ENCODE measurements at regions not wholly inside any gene's neighbourhood (a gene's known extent, or its start where the extent isn't known, plus 50 kb on each side); places are given as distances from the start of the nearest gene placed in this dataset.
"Not testable (repeated sequence)": the region's sequence is repeated elsewhere in the genome, so short reads cannot be mapped to it uniquely, and the experiment has no call there.

GRCh38 chr13:88823114-88823513 lies 1151.9 kb downstream of the SLITRK5 start:
- H3K27me3 ChIP-seq (ENCODE audit: insufficient read depth, poor library complexity, severe bottlenecking) = no peaks in the 10 kb centered on the region
- no peak overlapping the region for H3K4me3 ChIP-seq (replicated peaks; ENCODE audit: insufficient read depth, low read length)
- H3K27ac ChIP-seq (replicated peaks) = no peak overlapping the region
- no peak for DNase-seq (ENCODE audit: low read depth in 1 of 2, low spot score in 1 of 2)
- no peak for TF ChIP-seq REST (IDR thresholded peaks at IDR 0.05; ENCODE audit: insufficient replicate concordance, low read depth)

GRCh38 chr13:88824218-88824617 lies 1153.0 kb downstream of the SLITRK5 start:
- TF ChIP-seq POLR2AphosphoS5 (IDR thresholded peaks at IDR 0.05; ENCODE audit: low read depth) (no peak), SPI1 (IDR thresholded peaks at IDR 0.05; ENCODE audit: borderline replicate concordance, low read depth) (no peak), GABPA (IDR thresholded peaks at IDR 0.05; ENCODE audit: low read depth) (no peak), CTCF (IDR thresholded peaks at IDR 0.05; ENCODE audit: insufficient read depth, low read length) (no peak), REST (IDR thresholded peaks at IDR 0.05; ENCODE audit: insufficient replicate concordance, low read depth) (no peak)
- Histone ChIP-seq H3K27me3 (ENCODE audit: insufficient read depth, poor library complexity, severe bottlenecking) (no peaks in the 10 kb centered on the region), H3K27ac (replicated peaks) (no peak overlapping the region), H3K4me3 (replicated peaks; ENCODE audit: insufficient read depth, low read length) (no peak overlapping the region)
- no peak for DNase-seq (ENCODE audit: low read depth in 1 of 2, low spot score in 1 of 2)

- no peak overlapping the region for H3K4me3 ChIP-seq (replicated peaks; ENCODE audit: insufficient read depth, low read length)
- H3K27ac ChIP-seq (replicated peaks) = no peak overlapping the region
- no peaks in the 10 kb centered on the region for H3K27me3 ChIP-seq (ENCODE audit: insufficient read depth, poor library complexity, severe bottlenecking)
- no peak for DNase-seq (ENCODE audit: low read depth in 1 of 2, low spot score in 1 of 2)
- TF ChIP-seq CTCF (IDR thresholded peaks at IDR 0.05; ENCODE audit: insufficient read depth, low read length) (no peak), GABPA (IDR thresholded peaks at IDR 0.05; ENCODE audit: low read depth) (no peak), REST (IDR thresholded peaks at IDR 0.05; ENCODE audit: insufficient replicate concordance, low read depth) (no peak), POLR2AphosphoS5 (IDR thresholded peaks at IDR 0.05; ENCODE audit: low read depth) (no peak), SPI1 (IDR thresholded peaks at IDR 0.05; ENCODE audit: borderline replicate concordance, low read depth) (no peak)
Observed at GRCh38 chr13:88840085-88840484, 1168.9 kb downstream of the SLITRK5 start.

GRCh38 chr13:88852293-88852692 lies 1181.1 kb downstream of the SLITRK5 start:
- H3K4me3 ChIP-seq (replicated peaks; ENCODE audit: insufficient read depth, low read length); DNase-seq (ENCODE audit: low read depth in 1 of 2, low spot score in 1 of 2); H3K27me3 ChIP-seq (ENCODE audit: insufficient read depth, poor library complexity, severe bottlenecking); H3K27ac ChIP-seq (replicated peaks): not testable (repeated sequence)
